HepG2 (cell line): ENCODE measurements at regions not wholly inside any gene's neighbourhood (a gene's known extent, or its start where the extent isn't known, plus 50 kb on each side); places are given as distances from the start of the nearest gene placed in this dataset.
A peak's percentile ranks its signal among the peaks of the same experiment; 100 is the strongest.

Experiments used
- ATAC-seq: fragments of 200-7000 bp; cut with Tn5 transposase; 3 replicates; pipeline ENCODE4 v1.9.1; 2020; ENCODE audit warnings: mild to moderate bottlenecking, moderate library complexity
- BruUV-seq: library from RNA; stranded (reverse); fragments of 400-500 nt; replicated peaks from 2 replicates; lab custom pipeline; 2021; lab: Mats Ljungman, UMichigan
- CTCF ChIA-PET: fragments of 300-600 bp; formaldehyde crosslinking; extraction: SDS; loops from one replicate; lab custom pipeline; 2021; ENCODE audit warnings: low total read pairs, inconsistent platforms, low intra/inter-chr PET ratio; lab: Yijun Ruan, JAX
- POLR2A ChIA-PET: fragments of 350-600 bp; sonication (Branson Sonifier 250); formaldehyde crosslinking; loops from one replicate; lab custom pipeline; 2020; ENCODE audit warnings: antibody characterized with exemption, inconsistent platforms; lab: Yijun Ruan, JAX
- DNase-seq: peaks from one replicate; pipeline ENCODE4 v3.0.0-alpha.2; 2015; ENCODE audit warnings: low spot score
- FAIRE-seq: peaks from 3 replicates; lab custom pipeline; 2011; peaks lifted over from hg19 to GRCh38; lab: Jason Lieb, UNC
- H2AFZ ChIP-seq: one replicate; pipeline ENCODE4 v1.6.1; 2011; ENCODE audit warnings: low read length, inconsistent platforms
- H3K27ac ChIP-seq: fragments of 300-600 bp; 3 replicates; pipeline ENCODE4 v1.8.0; 2011; ENCODE audit warnings: mixed run types, mild to moderate bottlenecking, mixed read lengths, low read length, inconsistent platforms; ENCODE audit not compliant: insufficient read depth; ENCODE audit errors: extremely low read length
- H3K27me3 ChIP-seq, 2 experiments: fragments of 200-600 bp in 1 of 2; 2 replicates in 1 of 2; 3 replicates in 1 of 2; pipeline versions ENCODE4 v1.6.0 to v1.8.0; 2011; ENCODE audit warnings: low read length in 2 of 2, mild to moderate bottlenecking in 2 of 2, moderate library complexity in 2 of 2, inconsistent platforms in 1 of 2; ENCODE audit not compliant: insufficient read depth in 2 of 2, control insufficient read depth in 1 of 2
- H3K36me3 ChIP-seq, 2 experiments: fragments of 200-600 bp in 1 of 2; replicated peaks in 1 of 2; 2 replicates in 1 of 2; 3 replicates in 1 of 2; pipeline versions ENCODE4 v1.5.1 to v1.8.0; 2011; ENCODE audit warnings: low read length in 2 of 2, inconsistent platforms in 1 of 2; ENCODE audit not compliant: insufficient read depth in 2 of 2, control insufficient read depth in 1 of 2
- H3K4me1 ChIP-seq: 2 replicates; pipeline ENCODE4 v1.5.1; 2012; ENCODE audit warnings: low read length, inconsistent platforms; ENCODE audit not compliant: insufficient read depth
- H3K4me2 ChIP-seq: 2 replicates; pipeline ENCODE4 v1.6.0; 2011; ENCODE audit warnings: low read depth, low read length, inconsistent platforms
- H3K4me3 ChIP-seq, 3 experiments: fragments of 200-600 bp in 1 of 3; sonication (generic), shearing (Covaris generic) in 1 of 3; replicated peaks in 1 of 3; 2 replicates each; pipeline ENCODE4 v1.5.1; 2011 to 2016; ENCODE audit warnings: low read length in 3 of 3, inconsistent platforms in 2 of 3, low read depth in 2 of 3, mild to moderate bottlenecking in 2 of 3, control low read depth in 1 of 3, mixed read lengths in 1 of 3; ENCODE audit not compliant: insufficient read depth in 1 of 3
- H3K79me2 ChIP-seq: one replicate; pipeline ENCODE4 v1.6.1; 2011; ENCODE audit warnings: low read length, inconsistent platforms; ENCODE audit not compliant: insufficient read depth
- H3K9ac ChIP-seq: 2 replicates; pipeline ENCODE4 v1.6.0; 2011; ENCODE audit warnings: mild to moderate bottlenecking, low read depth, low read length, inconsistent platforms; ENCODE audit not compliant: insufficient read depth
- H3K9me3 ChIP-seq: 2 replicates; pipeline ENCODE4 v1.5.1; 2012; ENCODE audit warnings: mild to moderate bottlenecking, low read length
- H4K20me1 ChIP-seq: 2 replicates; pipeline ENCODE4 v1.6.0; 2011; ENCODE audit warnings: inconsistent platforms, mild to moderate bottlenecking, low read length, moderate library complexity; ENCODE audit not compliant: insufficient read depth
- MAFK ChIP-seq, 2 experiments: IDR thresholded peaks in 1 of 2; conservative IDR thresholded peaks in 1 of 2; 2 replicates each; pipeline ENCODE4 v1.6.1; 2011; ENCODE audit warnings: improper control_type of control experiment in 2 of 2, low read length in 2 of 2
- RARA ChIP-seq: IDR thresholded peaks from 2 replicates; pipeline ENCODE4 v1.6.1; 2016; ENCODE audit warnings: missing genetic modification reagents, missing compliant biosample characterization
- WGBS: methylation state at CpG from one replicate; pipeline ENCODE4 v1.1.6; 2017; ENCODE audit warnings: low lambda C conversion rate; 5-methylcytosine and 5-hydroxymethylcytosine counted together
- in situ Hi-C: cut with HindIII; loops from 2 replicates; pipeline ENCODE4 v1.10.0; 2017; ENCODE audit warnings: low pct_unique_long_range_greater_than_20kb; ENCODE audit not compliant: extremely low pct_ligation_motif_present
- intact Hi-C: fragments of 100-400 bp; cut with micrococcal nuclease; formaldehyde crosslinking; loops from one replicate; pipeline ENCODE4 v1.10.0; 2022; ENCODE audit not compliant: unreplicated experiment
- TF ChIP-seq, protein P1 (sequence below): sonication (generic); formaldehyde crosslinking; IDR thresholded peaks from 2 replicates; pipeline ENCODE4 v1.4.0; 2020; ENCODE audit warnings: missing genetic modification reagents

DNA sequence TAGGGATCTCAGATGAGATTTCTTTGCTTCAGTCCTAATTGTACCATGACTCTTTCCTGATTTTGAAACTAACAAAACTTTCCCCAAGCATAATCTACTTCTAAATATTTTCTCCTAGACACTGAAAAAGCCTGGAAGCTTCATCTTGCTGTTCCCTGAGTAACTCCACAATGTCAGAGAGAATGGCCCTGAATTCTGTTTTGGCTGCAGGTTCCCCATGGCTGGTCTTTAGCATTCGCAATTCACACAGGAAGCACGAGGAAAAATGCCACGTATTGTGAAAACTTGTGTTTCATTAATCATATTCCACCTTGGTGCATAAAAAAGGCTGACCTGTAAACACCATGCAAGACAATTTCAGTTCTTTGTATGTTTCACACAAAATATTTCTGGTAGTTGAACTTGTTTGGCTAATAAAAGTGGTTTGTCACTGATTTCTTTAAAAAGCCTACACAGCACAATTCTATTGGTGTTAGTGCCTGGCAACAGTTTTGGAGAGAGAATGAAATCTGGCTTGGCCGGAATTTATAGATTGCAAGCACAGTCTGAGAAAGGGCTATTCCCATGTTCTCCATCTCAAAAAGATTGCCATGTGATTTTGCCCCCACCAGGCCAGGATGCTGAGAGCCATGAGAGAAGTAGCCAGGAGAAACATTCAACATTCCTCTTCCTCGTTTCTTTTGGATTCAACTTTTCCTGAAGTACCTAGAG is 367.1 kb downstream of the NDFIP2 start:
- Histone ChIP-seq H3K27ac (no peak overlapping the region), H3K9me3 (peaks cover 16% of the 10 kb centered on the region), H3K4me1 (no peaks in the 10 kb centered on the region), H3K27me3 (no peaks in the 10 kb centered on the region), H3K9ac (no peak overlapping the region), H3K4me3 (no peak overlapping the region), H3K36me3 (no peaks in the 10 kb centered on the region), H2AFZ (no peak overlapping the region), H3K79me2 (no peaks in the 10 kb centered on the region), H4K20me1 (no peaks in the 10 kb centered on the region), H3K4me2 (no peak overlapping the region)
- BruUV-seq = no TSS peak
- in situ Hi-C loops (no loop called here), intact Hi-C loops (no loop called here)
- ChIA-PET CTCF (no interaction called here), POLR2A (no interaction called here)
- 24% methylated on average over 5 of the region's 5 CpGs for WGBS
- ATAC-seq (no peak), DNase-seq (no peak), FAIRE-seq (no peak)
- peak in 1 of 2 experiments; percentile 18; a peak in 1 of 4 replicates for TF ChIP-seq MAFK (conservative IDR thresholded peaks at IDR 0.05 in 1 of 2, IDR thresholded peaks at IDR 0.05 in 1 of 2; ENCODE audit: low read length in 2 of 2)
- no peak for TF ChIP-seq RARA (CRISPR knock-in tag)
- TF ChIP-seq, protein P1, sequence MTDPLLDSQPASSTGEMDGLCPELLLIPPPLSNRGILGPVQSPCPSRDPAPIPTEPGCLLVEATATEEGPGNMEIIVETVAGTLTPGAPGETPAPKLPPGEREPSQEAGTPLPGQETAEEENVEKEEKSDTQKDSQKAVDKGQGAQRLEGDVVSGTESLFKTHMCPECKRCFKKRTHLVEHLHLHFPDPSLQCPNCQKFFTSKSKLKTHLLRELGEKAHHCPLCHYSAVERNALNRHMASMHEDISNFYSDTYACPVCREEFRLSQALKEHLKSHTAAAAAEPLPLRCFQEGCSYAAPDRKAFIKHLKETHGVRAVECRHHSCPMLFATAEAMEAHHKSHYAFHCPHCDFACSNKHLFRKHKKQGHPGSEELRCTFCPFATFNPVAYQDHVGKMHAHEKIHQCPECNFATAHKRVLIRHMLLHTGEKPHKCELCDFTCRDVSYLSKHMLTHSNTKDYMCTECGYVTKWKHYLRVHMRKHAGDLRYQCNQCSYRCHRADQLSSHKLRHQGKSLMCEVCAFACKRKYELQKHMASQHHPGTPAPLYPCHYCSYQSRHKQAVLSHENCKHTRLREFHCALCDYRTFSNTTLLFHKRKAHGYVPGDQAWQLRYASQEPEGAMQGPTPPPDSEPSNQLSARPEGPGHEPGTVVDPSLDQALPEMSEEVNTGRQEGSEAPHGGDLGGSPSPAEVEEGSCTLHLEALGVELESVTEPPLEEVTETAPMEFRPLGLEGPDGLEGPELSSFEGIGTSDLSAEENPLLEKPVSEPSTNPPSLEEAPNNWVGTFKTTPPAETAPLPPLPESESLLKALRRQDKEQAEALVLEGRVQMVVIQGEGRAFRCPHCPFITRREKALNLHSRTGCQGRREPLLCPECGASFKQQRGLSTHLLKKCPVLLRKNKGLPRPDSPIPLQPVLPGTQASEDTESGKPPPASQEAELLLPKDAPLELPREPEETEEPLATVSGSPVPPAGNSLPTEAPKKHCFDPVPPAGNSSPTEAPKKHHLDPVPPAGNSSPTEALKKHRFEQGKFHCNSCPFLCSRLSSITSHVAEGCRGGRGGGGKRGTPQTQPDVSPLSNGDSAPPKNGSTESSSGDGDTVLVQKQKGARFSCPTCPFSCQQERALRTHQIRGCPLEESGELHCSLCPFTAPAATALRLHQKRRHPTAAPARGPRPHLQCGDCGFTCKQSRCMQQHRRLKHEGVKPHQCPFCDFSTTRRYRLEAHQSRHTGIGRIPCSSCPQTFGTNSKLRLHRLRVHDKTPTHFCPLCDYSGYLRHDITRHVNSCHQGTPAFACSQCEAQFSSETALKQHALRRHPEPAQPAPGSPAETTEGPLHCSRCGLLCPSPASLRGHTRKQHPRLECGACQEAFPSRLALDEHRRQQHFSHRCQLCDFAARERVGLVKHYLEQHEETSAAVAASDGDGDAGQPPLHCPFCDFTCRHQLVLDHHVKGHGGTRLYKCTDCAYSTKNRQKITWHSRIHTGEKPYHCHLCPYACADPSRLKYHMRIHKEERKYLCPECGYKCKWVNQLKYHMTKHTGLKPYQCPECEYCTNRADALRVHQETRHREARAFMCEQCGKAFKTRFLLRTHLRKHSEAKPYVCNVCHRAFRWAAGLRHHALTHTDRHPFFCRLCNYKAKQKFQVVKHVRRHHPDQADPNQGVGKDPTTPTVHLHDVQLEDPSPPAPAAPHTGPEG (CRISPR knock-in tag) = no peak
